ENCODE measurements at regions not wholly inside any gene's neighbourhood (a gene's known extent, or its start where the extent isn't known, plus 50 kb on each side); places are given as distances from the start of the nearest gene placed in this dataset.
"Not testable (repeated sequence)": the region's sequence is repeated elsewhere in the genome, so short reads cannot be mapped to it uniquely, and the experiment has no call there.

- no peak for DNase-seq
These were observed 210.6 kb downstream of the DLL1 start for GRCh38 chr6:170080169-170080827.

- no peak for DNase-seq
These were observed 214.3 kb downstream of the DLL1 start for GRCh38 chr6:170076466-170077165.

- no peak for DNase-seq
These were observed 215.1 kb downstream of the DLL1 start for GRCh38 chr6:170075659-170076223.

- no peak for DNase-seq
These were observed 216.0 kb downstream of the DLL1 start for GRCh38 chr6:170074907-170075306.

GRCh38 chr6:170074435-170074834 lies 216.4 kb downstream of the DLL1 start:
- no peak for DNase-seq

- DNase-seq = no peak
These were observed 217.0 kb downstream of the DLL1 start for GRCh38 chr6:170073846-170074245.

GRCh38 chr6:170072246-170072645 lies 218.6 kb downstream of the DLL1 start:
- DNase-seq = no peak

GRCh38 chr6:170069611-170070010 lies 221.3 kb downstream of the DLL1 start:
- DNase-seq = no peak

GRCh38 chr6:170068496-170068895 lies 222.4 kb downstream of the DLL1 start:
- no peak for DNase-seq

GRCh38 chr6:170067923-170068360 lies 222.9 kb downstream of the DLL1 start:
- no peak for DNase-seq

- no peak for DNase-seq
These were observed 223.7 kb downstream of the DLL1 start for GRCh38 chr6:170067181-170067641.

GRCh38 chr6:170066679-170067078 lies 224.2 kb downstream of the DLL1 start:
- DNase-seq = no peak

GRCh38 chr6:170063851-170064602 lies 226.9 kb downstream of the DLL1 start:
- no peak for DNase-seq

- no peak for DNase-seq
These were observed 227.4 kb downstream of the DLL1 start for GRCh38 chr6:170063431-170063830.

- no peak for DNase-seq
These were observed 228.0 kb downstream of the DLL1 start for GRCh38 chr6:170062915-170063241.

GRCh38 chr6:170062209-170062914 lies 228.5 kb downstream of the DLL1 start:
- no peak for DNase-seq

- no peak for DNase-seq
These were observed 231.9 kb downstream of the DLL1 start for GRCh38 chr6:170058878-170059485.

- DNase-seq = no peak
These were observed 232.7 kb downstream of the DLL1 start for GRCh38 chr6:170057961-170058877.

- DNase-seq = no peak
These were observed 233.7 kb downstream of the DLL1 start for GRCh38 chr6:170057034-170057734.

GRCh38 chr6:170056278-170056711 lies 234.6 kb downstream of the DLL1 start:
- no peak for DNase-seq

- not testable (repeated sequence) for DNase-seq
These were observed 235.1 kb downstream of the DLL1 start for GRCh38 chr6:170055797-170056196.

Measured in NCI-H2081 (cell line).